Natural killer cell (primary cell): ENCODE measurements at regions not wholly inside any gene's neighbourhood (a gene's known extent, or its start where the extent isn't known, plus 50 kb on each side); places are given as distances from the start of the nearest gene placed in this dataset.

Experiments
- ATAC-seq, 3 donors: fragments of 150-1000 bp in 2 of 3; fragments of 200-7000 bp in 1 of 3; cut with Tn5 transposase; 1 replicate in 1 of 3; 2 replicates in 2 of 3; pipeline ENCODE4 v1.10.0; 2021; ENCODE audit warnings: mild to moderate bottlenecking in 2 of 3, moderate library complexity in 2 of 3
- DNase-seq, 2 donors: peaks; one replicate each; pipeline versions ENCODE4 v3.0.0 to v3.0.0-alpha.2; 2013 to 2021; ENCODE audit warnings: mixed read lengths in 1 of 2
- H3K27ac ChIP-seq: one replicate; pipeline ENCODE4 v1.5.1; 2013; ENCODE audit warnings: mild to moderate bottlenecking, low read length
- H3K27me3 ChIP-seq: one replicate; pipeline ENCODE4 v1.6.1; 2013; ENCODE audit warnings: low read length; ENCODE audit not compliant: control insufficient read depth, insufficient read depth
- H3K36me3 ChIP-seq: one replicate; pipeline ENCODE4 v1.6.1; 2013; ENCODE audit warnings: low read length; ENCODE audit not compliant: control insufficient read depth, insufficient read depth
- H3K4me1 ChIP-seq: one replicate; pipeline ENCODE4 v1.6.1; 2013; ENCODE audit warnings: low read length; ENCODE audit not compliant: control insufficient read depth, insufficient read depth
- H3K4me3 ChIP-seq: one replicate; pipeline ENCODE4 v1.5.1; 2013; ENCODE audit warnings: low read length
- H3K9me3 ChIP-seq: one replicate; pipeline ENCODE4 v1.6.1; 2013; ENCODE audit warnings: low read length; ENCODE audit not compliant: control insufficient read depth, insufficient read depth
- H3K27ac Mint-ChIP-seq, 2 donors: one replicate each; pipeline ENCODE4 v1.8.0; 2022; ENCODE audit warnings: mild to moderate bottlenecking in 2 of 2, mixed read lengths in 2 of 2, moderate library complexity in 1 of 2
- H3K27me3 Mint-ChIP-seq, 2 donors: one replicate each; pipeline ENCODE4 v1.8.0; 2022; ENCODE audit warnings: low read depth in 2 of 2, mixed read lengths in 2 of 2
- H3K36me3 Mint-ChIP-seq: one replicate; pipeline ENCODE4 v1.8.0; 2022; ENCODE audit warnings: mixed read lengths
- H3K4me1 Mint-ChIP-seq, 2 donors: one replicate each; pipeline ENCODE4 v1.8.0; 2022; ENCODE audit warnings: mixed read lengths in 2 of 2
- H3K4me3 Mint-ChIP-seq: one replicate; pipeline ENCODE4 v1.8.0; 2022; ENCODE audit warnings: mild to moderate bottlenecking, moderate library complexity, mixed read lengths
- H3K9me3 Mint-ChIP-seq, 2 donors: one replicate each; pipeline ENCODE4 v1.8.0; 2022; ENCODE audit warnings: mixed read lengths in 2 of 2
- CTCF ChIP-seq: fragments of 200-600 bp; IDR thresholded peaks from one replicate; pipeline ENCODE4 v1.8.0; 2022; ENCODE audit warnings: antibody characterized with exemption
- WGBS: methylation state at CpG from one replicate; pipeline ENCODE4 v1.1.7; 2013; ENCODE audit warnings: missing lambda C conversion rate; ENCODE audit not compliant: insufficient coverage; 5-methylcytosine and 5-hydroxymethylcytosine counted together
- intact Hi-C: fragments of 100-400 bp; cut with micrococcal nuclease; formaldehyde crosslinking; loops from one replicate; pipeline ENCODE4 v1.14.2; 2022

- Histone ChIP-seq H3K9me3 (no peaks in the 10 kb centered on the region), H3K27me3 (no peaks in the 10 kb centered on the region), H3K4me1 (no peaks in the 10 kb centered on the region), H3K27ac (no peak overlapping the region), H3K36me3 (no peaks in the 10 kb centered on the region), H3K4me3 (no peak overlapping the region)
- no peak overlapping the region for H3K4me3 Mint-ChIP-seq
- 92% methylated on average over 3 of the region's 3 CpGs for WGBS
- H3K36me3 Mint-ChIP-seq, result no peaks in the 10 kb centered on the region
- H3K27me3 Mint-ChIP-seq, result peaks cover 3 to 13% of the 10 kb centered on the region in 2 donors
- ATAC-seq, result no peak
- no peak for DNase-seq
- no peak for TF ChIP-seq CTCF
- H3K27ac Mint-ChIP-seq, result no peak overlapping the region
- peaks cover 0 to 3% of the 10 kb centered on the region in 2 donors for H3K9me3 Mint-ChIP-seq
- H3K4me1 Mint-ChIP-seq, result no peaks in the 10 kb centered on the region
- intact Hi-C loops, result no loop called here
These were observed 58.3 kb upstream of the TSHZ2 start for GRCh38 chr20:52913650-52914387.

- no peaks in the 10 kb centered on the region for H3K4me1 ChIP-seq
- no peak overlapping the region for H3K4me3 ChIP-seq
- no peak overlapping the region for H3K27ac ChIP-seq
- DNase-seq (no peak), ATAC-seq (no peak)
- WGBS, result 88% methylated on average over 6 of the region's 8 CpGs
- H3K9me3 ChIP-seq, result no peaks in the 10 kb centered on the region
- peaks cover 2% of the 10 kb centered on the region for H3K27me3 ChIP-seq
- Mint-ChIP-seq H3K4me3 (no peak overlapping the region), H3K27ac (no peak overlapping the region), H3K4me1 (no peaks in the 10 kb centered on the region), H3K36me3 (no peaks in the 10 kb centered on the region), H3K9me3 (no peaks in the 10 kb centered on the region), H3K27me3 (peaks cover 10 to 17% of the 10 kb centered on the region in 2 donors)
- TF ChIP-seq CTCF, result no peak
- intact Hi-C loops, result loop anchor here (10.0 kb wide), 1 partner anchor 149 kb away; no protein-coding TSS in a partner anchor
- H3K36me3 ChIP-seq, result no peaks in the 10 kb centered on the region
These were observed 66.7 kb upstream of the TSHZ2 start for GRCh38 chr20:52905241-52905994.

GRCh38 chr20:52904837-52905236 is 67.3 kb upstream of the TSHZ2 start:
- ATAC-seq (no peak), DNase-seq (no peak)
- Histone ChIP-seq H3K27ac (no peak overlapping the region), H3K9me3 (no peaks in the 10 kb centered on the region), H3K4me3 (no peak overlapping the region), H3K27me3 (peaks cover 2% of the 10 kb centered on the region), H3K36me3 (no peaks in the 10 kb centered on the region), H3K4me1 (no peaks in the 10 kb centered on the region)
- H3K27me3 Mint-ChIP-seq, result peaks cover 10 to 17% of the 10 kb centered on the region in 2 donors
- WGBS, result 69% methylated on average over 2 of the region's 2 CpGs
- H3K27ac Mint-ChIP-seq, result no peak overlapping the region
- no peak overlapping the region for H3K4me3 Mint-ChIP-seq
- intact Hi-C loops, result loop anchor here (10.0 kb wide), 1 partner anchor 150 kb away; no protein-coding TSS in a partner anchor
- H3K4me1 Mint-ChIP-seq, result no peaks in the 10 kb centered on the region
- TF ChIP-seq CTCF, result no peak
- H3K36me3 Mint-ChIP-seq, result no peaks in the 10 kb centered on the region
- H3K9me3 Mint-ChIP-seq, result no peaks in the 10 kb centered on the region
